IMR-90 (cell line): ENCODE measurements at regions not wholly inside any gene's neighbourhood (a gene's known extent, or its start where the extent isn't known, plus 50 kb on each side); places are given as distances from the start of the nearest gene placed in this dataset.
A peak's percentile ranks its signal among the peaks of the same experiment; 100 is the strongest.

Source experiments
- ATAC-seq: fragments of 200-7000 bp; cut with Tn5 transposase; 2 replicates; pipeline ENCODE4 v1.9.1; 2020; ENCODE audit warnings: low read depth, mild to moderate bottlenecking, moderate library complexity
- BruUV-seq: library from RNA; stranded (reverse); fragments of 400-500 nt; replicated peaks from 2 replicates; lab custom pipeline; 2021; lab: Mats Ljungman, UMichigan
- CTCF ChIA-PET: fragments of 300-600 bp; formaldehyde crosslinking; extraction: SDS; loops from one replicate; lab custom pipeline; 2021; ENCODE audit warnings: antibody characterized with exemption; lab: Yijun Ruan, JAX
- POLR2A ChIA-PET: fragments of 300-600 bp; sonication (Branson Sonifier 250); formaldehyde crosslinking; loops from one replicate; lab custom pipeline; 2022; ENCODE audit warnings: antibody characterized with exemption; ENCODE audit not compliant: unreplicated experiment; lab: Charles Lee
- DNase-seq: peaks from one replicate; pipeline ENCODE4 v3.0.0; 2013
- H2AFZ ChIP-seq: replicated peaks from 2 replicates; pipeline ENCODE3; 2013; ENCODE audit warnings: low read length, mild to moderate bottlenecking; ENCODE audit not compliant: poor library complexity
- H2AK5ac ChIP-seq: 2 replicates; pipeline ENCODE4 v1.6.1; 2013; ENCODE audit warnings: low read depth, low read length, inconsistent platforms
- H2AK9ac ChIP-seq: replicated peaks from 2 replicates; pipeline ENCODE3; 2013; ENCODE audit warnings: mild to moderate bottlenecking, low read depth, low read length, moderate library complexity; ENCODE audit not compliant: poor library complexity
- H2BK120ac ChIP-seq: 2 replicates; pipeline ENCODE4 v1.6.1; 2013; ENCODE audit warnings: low read depth, low read length, inconsistent platforms
- H2BK15ac ChIP-seq: 3 replicates; pipeline ENCODE4 v1.6.1; 2013; ENCODE audit warnings: low read depth, low read length, inconsistent platforms
- H2BK20ac ChIP-seq: 2 replicates; pipeline ENCODE4 v1.6.1; 2013; ENCODE audit warnings: low read depth, mild to moderate bottlenecking, inconsistent platforms, low read length, moderate library complexity
- H2BK5ac ChIP-seq: 2 replicates; pipeline ENCODE4 v1.6.1; 2013; ENCODE audit warnings: mild to moderate bottlenecking, low read depth, low read length, inconsistent platforms; ENCODE audit not compliant: poor library complexity, severe bottlenecking
- H3K14ac ChIP-seq: replicated peaks from 2 replicates; pipeline ENCODE4 v1.6.1; 2013; ENCODE audit warnings: low read depth, low read length, inconsistent platforms
- H3K18ac ChIP-seq: 2 replicates; pipeline ENCODE4 v1.6.1; 2013; ENCODE audit warnings: low read depth, low read length, control low read depth
- H3K23ac ChIP-seq: 2 replicates; pipeline ENCODE4 v1.6.1; 2013; ENCODE audit warnings: low read depth, low read length, inconsistent platforms
- H3K27ac ChIP-seq: 2 replicates; pipeline ENCODE4 v1.5.1; 2013; ENCODE audit warnings: mild to moderate bottlenecking, control low read depth, low read length; ENCODE audit not compliant: insufficient read depth
- H3K27me3 ChIP-seq: 2 replicates; pipeline ENCODE4 v1.6.1; 2013; ENCODE audit warnings: low read length; ENCODE audit not compliant: control insufficient read depth, insufficient read depth
- H3K36me3 ChIP-seq: 2 replicates; pipeline ENCODE4 v1.6.1; 2013; ENCODE audit warnings: low read length, mixed read lengths; ENCODE audit not compliant: control insufficient read depth, insufficient read depth
- H3K4ac ChIP-seq: 2 replicates; pipeline ENCODE4 v1.6.1; 2013; ENCODE audit warnings: low read depth, low read length, inconsistent platforms
- H3K4me1 ChIP-seq: 2 replicates; pipeline ENCODE4 v1.6.1; 2013; ENCODE audit warnings: low read length, mixed read lengths; ENCODE audit not compliant: control insufficient read depth, insufficient read depth
- H3K4me2 ChIP-seq: 2 replicates; pipeline ENCODE4 v1.6.1; 2013; ENCODE audit warnings: low read depth, mild to moderate bottlenecking, control low read depth, low read length, moderate library complexity
- H3K4me3 ChIP-seq: 2 replicates; pipeline ENCODE4 v1.5.1; 2013; ENCODE audit warnings: low read depth, mild to moderate bottlenecking, control low read depth, low read length, moderate library complexity; ENCODE audit not compliant: insufficient read depth
- H3K56ac ChIP-seq: 2 replicates; pipeline ENCODE4 v1.6.1; 2013; ENCODE audit warnings: low read length, inconsistent platforms; ENCODE audit not compliant: insufficient read depth; ENCODE audit errors: extremely low read depth
- H3K79me1 ChIP-seq, 2 experiments: 2 replicates each; pipeline ENCODE4 v1.6.1; 2013; ENCODE audit warnings: low read length in 2 of 2, inconsistent platforms in 1 of 2, low read depth in 1 of 2
- H3K9ac ChIP-seq: 2 replicates; pipeline ENCODE4 v1.6.1; 2013; ENCODE audit warnings: low read depth, low read length, control low read depth
- H3K9me1 ChIP-seq: 2 replicates; pipeline ENCODE4 v1.6.1; 2013; ENCODE audit warnings: low read length, inconsistent platforms; ENCODE audit not compliant: insufficient read depth
- H3K9me3 ChIP-seq: 2 replicates; pipeline ENCODE4 v1.6.1; 2013; ENCODE audit warnings: low read length; ENCODE audit not compliant: control insufficient read depth, insufficient read depth
- H4K20me1 ChIP-seq: 2 replicates; pipeline ENCODE4 v1.6.1; 2013; ENCODE audit warnings: low read length, inconsistent platforms; ENCODE audit not compliant: insufficient read depth
- H4K5ac ChIP-seq: 2 replicates; pipeline ENCODE4 v1.6.1; 2013; ENCODE audit warnings: mild to moderate bottlenecking, low read depth, low read length, control low read depth
- H4K8ac ChIP-seq, 2 experiments: 2 replicates each; pipeline ENCODE4 v1.6.1; 2013; ENCODE audit warnings: low read depth in 2 of 2, low read length in 2 of 2, control low read depth in 1 of 2, inconsistent platforms in 1 of 2
- H4K91ac ChIP-seq: 2 replicates; pipeline ENCODE4 v1.6.1; 2013; ENCODE audit warnings: low read depth, low read length, inconsistent platforms; ENCODE audit not compliant: insufficient read depth
- CEBPB ChIP-seq: IDR thresholded peaks from 2 replicates; pipeline ENCODE4 v1.6.1; 2012; ENCODE audit warnings: low read depth, low read length, improper control_type of control experiment
- CHD1 ChIP-seq: IDR thresholded peaks from 2 replicates; pipeline ENCODE4 v1.6.1; 2012; ENCODE audit warnings: low read depth, low read length, improper control_type of control experiment
- MAFK ChIP-seq: IDR thresholded peaks from 2 replicates; pipeline ENCODE4 v1.6.1; 2012; ENCODE audit warnings: low read depth, low read length, improper control_type of control experiment
- WGBS, 2 experiments: methylation state at CpG; one replicate each; pipeline versions ENCODE4 v1.1.5 to v1.1.7; 2013; ENCODE audit warnings: missing lambda C conversion rate in 2 of 2; ENCODE audit not compliant: insufficient read length in 1 of 2; ENCODE audit errors: extremely low coverage in 2 of 2; 5-methylcytosine and 5-hydroxymethylcytosine counted together
- dilution Hi-C: fragments of 300-500 bp; cut with HindIII; formaldehyde crosslinking; loops from one replicate; pipeline ENCODE4 v1.14.3; 2018; ENCODE audit warnings: low sequenced_read_pairs; ENCODE audit not compliant: unreplicated experiment
- in situ Hi-C: fragments of 300-500 bp; cut with MboI; formaldehyde crosslinking; loops from 3 replicates; pipeline ENCODE4 v1.14.3; 2019; ENCODE audit warnings: low sequenced_read_pairs, inconsistent platforms, mixed read lengths
- intact Hi-C: fragments of 100-400 bp; cut with micrococcal nuclease; formaldehyde crosslinking; loops from 2 replicates; pipeline ENCODE4 v1.10.0; 2022

GRCh38 chr1:199512037-199512710 is 515.3 kb upstream of the NR5A2 start:
- no TSS peak for BruUV-seq
- Histone ChIP-seq H3K9me1 (no peaks in the 10 kb centered on the region), H4K8ac (no peak overlapping the region), H3K4ac (no peak overlapping the region), H2AK9ac (peak overlapping the region; percentile 66), H3K4me3 (no peak overlapping the region), H3K4me1 (no peaks in the 10 kb centered on the region), H3K14ac (no peak overlapping the region), H2BK20ac (no peak overlapping the region), H2AFZ (no peak overlapping the region), H3K4me2 (no peak overlapping the region), H4K91ac (no peak overlapping the region), H2BK15ac (no peak overlapping the region), H2BK120ac (no peak overlapping the region), H4K5ac (no peak overlapping the region), H3K9ac (no peak overlapping the region), H3K36me3 (no peaks in the 10 kb centered on the region), H3K18ac (no peak overlapping the region), H3K79me1 (no peaks in the 10 kb centered on the region), H3K27me3 (no peaks in the 10 kb centered on the region; the same call in 1 of the 2 replicates), H3K9me3 (no peaks in the 10 kb centered on the region), H3K56ac (no peak overlapping the region), H3K23ac (no peak overlapping the region), H2BK5ac (no peak overlapping the region), H4K20me1 (no peaks in the 10 kb centered on the region), H2AK5ac (no peak overlapping the region), H3K27ac (no peak overlapping the region)
- ChIA-PET CTCF (no interaction called here), POLR2A (no interaction called here)
- intact Hi-C loops, result no loop called here
- ATAC-seq (no peak), DNase-seq (no peak)
- no CpG with 5 or more reads among the region's 6 CpGs for WGBS, 2 experiments
- dilution Hi-C loops, result no loop called here
- no peak for TF ChIP-seq CEBPB
- no peak for TF ChIP-seq CHD1
- peak; percentile 61 for TF ChIP-seq MAFK
- in situ Hi-C loops, result no loop called here
